AG04449 (cell line): ENCODE measurements at regions not wholly inside any gene's neighbourhood (a gene's known extent, or its start where the extent isn't known, plus 50 kb on each side); places are given as distances from the start of the nearest gene placed in this dataset.

Source experiments
- CTCF ChIA-PET: fragments of 350-600 bp; formaldehyde crosslinking; extraction: SDS; loops from one replicate; lab custom pipeline; 2021; ENCODE audit warnings: antibody characterized with exemption; lab: Yijun Ruan, JAX
- POLR2A ChIA-PET: fragments of 400-600, 350-600 bp; formaldehyde crosslinking; extraction: SDS; loops from one replicate; lab custom pipeline; 2020; ENCODE audit warnings: antibody characterized with exemption, inconsistent platforms; lab: Yijun Ruan, JAX
- DNase-seq: peaks from one replicate; pipeline ENCODE4 v3.0.0-alpha.2; 2010; ENCODE audit warnings: low read depth, low spot score
- H3K4me3 ChIP-seq: 2 replicates; pipeline ENCODE4 v1.5.1; 2011; ENCODE audit warnings: low read depth, mild to moderate bottlenecking, control low read depth, low read length
- TF ChIP-seq, protein P1 (sequence below): IDR thresholded peaks from one replicate; pipeline ENCODE4 v1.5.1; 2011; ENCODE audit warnings: mild to moderate bottlenecking, moderate library complexity, low read length, control low read depth, inconsistent platforms; ENCODE audit not compliant: insufficient read depth; ENCODE audit errors: missing control alignments

DNA sequence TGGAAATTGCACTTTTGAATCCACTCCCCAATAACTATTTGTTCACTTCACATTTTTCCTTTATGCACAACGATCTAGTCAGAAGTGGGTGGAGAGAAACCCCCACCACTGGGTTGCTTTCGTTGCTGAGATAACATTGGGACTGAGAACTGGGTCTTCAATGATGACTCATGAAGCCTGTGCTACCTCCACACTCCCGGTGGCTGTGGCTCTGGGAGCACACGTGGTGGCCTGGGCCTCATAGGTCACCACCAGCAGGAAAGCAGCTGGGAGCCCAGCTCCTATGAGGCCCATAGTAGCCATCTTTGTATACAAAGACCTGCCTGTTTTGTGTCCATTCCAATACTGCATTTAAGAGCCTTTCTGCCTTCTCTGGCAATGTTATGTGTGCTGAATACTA lies 178.0 kb upstream of the SASH1 start:
- POLR2A ChIA-PET: no interaction called here
- TF ChIP-seq, protein P1, sequence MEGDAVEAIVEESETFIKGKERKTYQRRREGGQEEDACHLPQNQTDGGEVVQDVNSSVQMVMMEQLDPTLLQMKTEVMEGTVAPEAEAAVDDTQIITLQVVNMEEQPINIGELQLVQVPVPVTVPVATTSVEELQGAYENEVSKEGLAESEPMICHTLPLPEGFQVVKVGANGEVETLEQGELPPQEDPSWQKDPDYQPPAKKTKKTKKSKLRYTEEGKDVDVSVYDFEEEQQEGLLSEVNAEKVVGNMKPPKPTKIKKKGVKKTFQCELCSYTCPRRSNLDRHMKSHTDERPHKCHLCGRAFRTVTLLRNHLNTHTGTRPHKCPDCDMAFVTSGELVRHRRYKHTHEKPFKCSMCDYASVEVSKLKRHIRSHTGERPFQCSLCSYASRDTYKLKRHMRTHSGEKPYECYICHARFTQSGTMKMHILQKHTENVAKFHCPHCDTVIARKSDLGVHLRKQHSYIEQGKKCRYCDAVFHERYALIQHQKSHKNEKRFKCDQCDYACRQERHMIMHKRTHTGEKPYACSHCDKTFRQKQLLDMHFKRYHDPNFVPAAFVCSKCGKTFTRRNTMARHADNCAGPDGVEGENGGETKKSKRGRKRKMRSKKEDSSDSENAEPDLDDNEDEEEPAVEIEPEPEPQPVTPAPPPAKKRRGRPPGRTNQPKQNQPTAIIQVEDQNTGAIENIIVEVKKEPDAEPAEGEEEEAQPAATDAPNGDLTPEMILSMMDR: no peak
- DNase-seq: no peak
- CTCF ChIA-PET: interaction anchor here (1.2 to 4.2 kb wide), 10 partner anchors 11 to 782 kb away, joined by 3 to 137 read pairs (median 12); partner anchors contain the start of gene SAMD5
- H3K4me3 ChIP-seq: no peak overlapping the region

- DNase-seq: peak; percentile 19
- CTCF ChIA-PET: interaction anchor here (0.9 to 4.4 kb wide), 26 partner anchors 8 to 784 kb away, joined by 3 to 137 read pairs (median 5); partner anchors contain the start of gene SAMD5
- POLR2A ChIA-PET: no interaction called here
- TF ChIP-seq, protein P1: peak; percentile 31
- H3K4me3 ChIP-seq: no peak overlapping the region
Observed at GRCh38 chr6:148166339-148166968, 176.2 kb upstream of the SASH1 start.

GRCh38 chr6:148169706-148170105 lies 172.9 kb upstream of the SASH1 start:
- ChIA-PET CTCF (interaction anchor here (0.7 to 4.4 kb wide), 4 partner anchors 8 to 663 kb away, joined by 3 to 31 read pairs (median 8); no protein-coding TSS in a partner anchor), POLR2A (no interaction called here)

GRCh38 chr6:148170286-148170685 lies 172.4 kb upstream of the SASH1 start:
- no peak for DNase-seq
- ChIA-PET CTCF (interaction anchor here (0.7 to 4.4 kb wide), 4 partner anchors 7 to 664 kb away, joined by 3 to 31 read pairs (median 8); no protein-coding TSS in a partner anchor), POLR2A (no interaction called here)
- H3K4me3 ChIP-seq: no peak overlapping the region
- TF ChIP-seq, protein P1: no peak

More at GRCh38 chr6:148169706-148170105, 172.9 kb upstream of the SASH1 start:
- no peak overlapping the region for H3K4me3 ChIP-seq
- TF ChIP-seq, protein P1: no peak
- no peak for DNase-seq

DNA sequence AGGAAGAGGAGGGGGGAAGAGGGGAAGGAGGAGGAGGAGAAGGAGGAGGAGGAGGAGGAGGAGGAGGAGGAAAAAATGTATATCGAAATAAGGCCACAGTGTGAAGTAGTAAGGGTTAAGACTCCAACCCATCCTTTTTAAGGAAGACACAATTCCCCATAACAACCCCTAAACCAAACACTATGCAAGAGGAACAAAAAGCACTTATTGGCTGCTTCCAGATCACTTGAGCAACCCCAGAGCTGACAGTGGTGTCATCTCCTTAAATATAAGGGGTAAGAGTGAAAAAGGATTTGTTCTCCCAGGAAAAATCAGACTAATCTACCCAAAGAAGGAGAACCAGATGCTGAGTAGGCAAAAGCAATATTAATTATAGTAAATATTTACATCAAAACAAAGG lies 169.1 kb upstream of the SASH1 start:
- no peak for DNase-seq
- TF ChIP-seq, protein P1: no peak
- ChIA-PET POLR2A (no interaction called here), CTCF (interaction anchor here (0.7 to 3.4 kb wide), 3 partner anchors 31 to 292 kb away, joined by 3 to 18 read pairs (median 3); no protein-coding TSS in a partner anchor)
- no peak overlapping the region for H3K4me3 ChIP-seq

DNA sequence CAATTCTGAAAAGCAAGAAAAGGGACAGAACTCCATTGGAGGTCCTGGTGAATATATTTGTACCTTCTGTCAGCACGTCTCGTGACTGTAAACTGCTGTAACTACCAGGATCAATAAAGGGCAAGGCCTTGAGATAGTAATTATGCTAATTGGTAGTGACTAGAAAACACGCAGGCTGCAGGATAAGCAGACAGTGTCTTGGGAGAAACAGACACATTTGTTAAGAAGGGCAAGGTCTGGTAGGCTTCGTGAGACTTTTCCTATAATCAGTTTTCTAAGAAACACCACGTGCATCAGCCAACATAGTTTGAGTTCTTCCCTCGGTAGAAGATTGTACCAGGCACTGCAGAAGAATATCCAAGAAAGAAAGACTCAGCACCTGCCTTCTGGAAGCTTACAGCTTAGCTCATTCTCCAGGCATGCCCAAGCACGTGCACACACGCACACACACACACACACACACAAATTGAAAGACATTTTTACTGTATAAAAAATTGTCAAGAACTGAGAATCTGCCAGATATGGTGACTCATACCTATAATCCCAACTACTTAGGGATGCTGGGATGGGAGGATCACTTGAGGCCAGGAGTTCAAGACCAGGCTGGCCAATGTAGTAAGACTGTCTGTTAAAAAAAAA lies 167.0 kb upstream of the SASH1 start:
- ChIA-PET POLR2A (no interaction called here), CTCF (interaction anchor here (0.7 to 3.7 kb wide), 21 partner anchors 8 to 669 kb away, joined by 3 to 188 read pairs (median 12); partner anchors contain the start of gene SAMD5)
- peak; percentile 5 for DNase-seq
- TF ChIP-seq, protein P1: no peak
- H3K4me3 ChIP-seq: no peak overlapping the region
